ENCODE measurements at regions not wholly inside any gene's neighbourhood (a gene's known extent, or its start where the extent isn't known, plus 50 kb on each side); places are given as distances from the start of the nearest gene placed in this dataset.

- Histone ChIP-seq H3K27me3 (ENCODE audit: control insufficient read depth, insufficient read depth, low read length) (no peaks in the 10 kb centered on the region), H3K4me3 (ENCODE audit: low read depth, low read length) (no peak overlapping the region), H3K36me3 (ENCODE audit: control insufficient read depth, insufficient read depth, low read length) (no peaks in the 10 kb centered on the region)
- TF ChIP-seq CTCF (IDR thresholded peaks at IDR 0.05; ENCODE audit: insufficient read depth, low read length, poor library complexity, severe bottlenecking), result no peak
- DNase-seq (ENCODE audit: low read depth), result no peak
These were observed 50.8 kb upstream of the TSHZ2 start for GRCh38 chr20:52921340-52921739.

- no peak for TF ChIP-seq CTCF (IDR thresholded peaks at IDR 0.05; ENCODE audit: insufficient read depth, low read length, poor library complexity, severe bottlenecking)
- Histone ChIP-seq H3K27me3 (ENCODE audit: control insufficient read depth, insufficient read depth, low read length) (no peaks in the 10 kb centered on the region), H3K36me3 (ENCODE audit: control insufficient read depth, insufficient read depth, low read length) (no peaks in the 10 kb centered on the region), H3K4me3 (ENCODE audit: low read depth, low read length) (no peak overlapping the region)
- no peak for DNase-seq (ENCODE audit: low read depth)
These were observed 53.8 kb upstream of the TSHZ2 start for GRCh38 chr20:52918311-52918710.

DNA sequence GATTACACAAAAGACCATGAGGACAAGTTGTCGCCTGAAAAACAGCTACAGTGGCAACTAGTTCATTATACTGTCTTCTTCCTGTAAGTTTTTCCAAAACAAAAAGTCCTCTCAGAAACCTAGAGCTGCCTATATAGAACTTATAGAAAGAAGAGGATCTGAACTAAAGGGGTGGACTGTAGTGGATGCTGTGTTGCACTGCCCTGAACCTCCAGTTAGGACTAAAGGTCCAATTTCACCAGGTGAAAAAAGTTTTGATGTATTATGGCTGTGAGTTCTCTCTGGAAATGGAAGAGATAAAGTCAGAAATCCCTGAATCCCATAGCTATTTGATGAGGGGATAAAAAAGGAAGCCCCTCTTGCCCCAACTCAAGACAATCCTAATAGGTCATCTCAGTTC, 56.6 kb upstream of the TSHZ2 start:
- no peaks in the 10 kb centered on the region for H3K27me3 ChIP-seq (ENCODE audit: control insufficient read depth, insufficient read depth, low read length)
- no peak for TF ChIP-seq CTCF (IDR thresholded peaks at IDR 0.05; ENCODE audit: insufficient read depth, low read length, poor library complexity, severe bottlenecking)
- H3K36me3 ChIP-seq (ENCODE audit: control insufficient read depth, insufficient read depth, low read length), result no peaks in the 10 kb centered on the region
- no peak overlapping the region for H3K4me3 ChIP-seq (ENCODE audit: low read depth, low read length)
- DNase-seq (ENCODE audit: low read depth), result no peak

- no peak for TF ChIP-seq CTCF (IDR thresholded peaks at IDR 0.05; ENCODE audit: insufficient read depth, low read length, poor library complexity, severe bottlenecking)
- H3K4me3 ChIP-seq (ENCODE audit: low read depth, low read length), result no peak overlapping the region
- no peaks in the 10 kb centered on the region for H3K36me3 ChIP-seq (ENCODE audit: control insufficient read depth, insufficient read depth, low read length)
- H3K27me3 ChIP-seq (ENCODE audit: control insufficient read depth, insufficient read depth, low read length), result no peaks in the 10 kb centered on the region
- no peak for DNase-seq (ENCODE audit: low read depth)
These were observed 57.3 kb upstream of the TSHZ2 start for GRCh38 chr20:52914870-52915269.

- DNase-seq (ENCODE audit: low read depth), result no peak
- no peak for TF ChIP-seq CTCF (IDR thresholded peaks at IDR 0.05; ENCODE audit: insufficient read depth, low read length, poor library complexity, severe bottlenecking)
- no peaks in the 10 kb centered on the region for H3K27me3 ChIP-seq (ENCODE audit: control insufficient read depth, insufficient read depth, low read length)
- H3K4me3 ChIP-seq (ENCODE audit: low read depth, low read length), result no peak overlapping the region
- H3K36me3 ChIP-seq (ENCODE audit: control insufficient read depth, insufficient read depth, low read length), result no peaks in the 10 kb centered on the region
These were observed 58.3 kb upstream of the TSHZ2 start for GRCh38 chr20:52913650-52914387.

Measured in kidney epithelial cell (primary cell).